Panc1 (cell line): ENCODE measurements at regions not wholly inside any gene's neighbourhood (a gene's known extent, or its start where the extent isn't known, plus 50 kb on each side); places are given as distances from the start of the nearest gene placed in this dataset.

Source experiments
- ATAC-seq: fragments of 200-7000 bp; cut with Tn5 transposase; 2 replicates; pipeline ENCODE4 v1.9.1; 2020; ENCODE audit warnings: mild to moderate bottlenecking, moderate library complexity
- BruUV-seq: library from RNA; stranded (reverse); fragments of 400-500 nt; replicated peaks from 2 replicates; lab custom pipeline; 2021; lab: Mats Ljungman, UMichigan
- CTCF ChIA-PET: fragments of 300-600 bp; sonication (Branson Sonifier 250); formaldehyde crosslinking; loops from one replicate; lab custom pipeline; 2022; ENCODE audit warnings: antibody characterized with exemption; lab: Charles Lee
- POLR2A ChIA-PET: fragments of 300-600 bp; sonication (Branson Sonifier 250); formaldehyde crosslinking; loops from one replicate; lab custom pipeline; 2022; ENCODE audit warnings: antibody characterized with exemption; lab: Charles Lee
- DNase-seq: peaks from one replicate; pipeline ENCODE4 v3.0.0-alpha.2; 2010; ENCODE audit warnings: low read depth, low spot score
- H3K27ac ChIP-seq: 2 replicates; pipeline ENCODE4 v1.5.1; 2011; ENCODE audit warnings: mild to moderate bottlenecking, low read length, inconsistent platforms
- H3K27me3 ChIP-seq: fragments of 200-500 bp; sonication (Bioruptor generic); 2 replicates; pipeline ENCODE4 v1.6.0; 2014; ENCODE audit warnings: low read length, inconsistent platforms; ENCODE audit not compliant: control insufficient read depth, insufficient read depth
- H3K36me3 ChIP-seq: fragments of 200-500 bp; sonication (Bioruptor generic); 2 replicates; pipeline ENCODE4 v1.5.1; 2014; ENCODE audit warnings: inconsistent platforms, mild to moderate bottlenecking, low read length, moderate library complexity; ENCODE audit not compliant: control insufficient read depth, insufficient read depth
- H3K4me1 ChIP-seq: 2 replicates; pipeline ENCODE4 v1.5.1; 2011; ENCODE audit warnings: inconsistent platforms, mild to moderate bottlenecking, low read length, moderate library complexity; ENCODE audit not compliant: control insufficient read depth, insufficient read depth
- H3K4me3 ChIP-seq, 2 experiments: 2 replicates each; pipeline ENCODE4 v1.5.1; 2011 to 2012; ENCODE audit warnings: low read depth in 2 of 2, low read length in 2 of 2, mild to moderate bottlenecking in 2 of 2, inconsistent platforms in 1 of 2, moderate library complexity in 1 of 2
- H3K9me3 ChIP-seq: fragments of 200-500 bp; sonication (Bioruptor generic); 2 replicates; pipeline ENCODE4 v1.5.1; 2014; ENCODE audit warnings: low read depth, mild to moderate bottlenecking, inconsistent platforms, low read length, moderate library complexity; ENCODE audit not compliant: control insufficient read depth, insufficient read depth
- POLR2AphosphoS5 ChIP-seq: IDR thresholded peaks from 2 replicates; pipeline ENCODE4 v1.6.1; 2012; ENCODE audit warnings: mild to moderate bottlenecking, low read depth, low read length, moderate library complexity
- SIN3A ChIP-seq: IDR thresholded peaks from 2 replicates; pipeline ENCODE4 v1.6.1; 2012; ENCODE audit warnings: low read depth, mild to moderate bottlenecking, low read length, moderate library complexity, borderline replicate concordance; ENCODE audit not compliant: insufficient read depth
- TCF7L2 ChIP-seq: IDR thresholded peaks from 2 replicates; pipeline ENCODE4 v1.6.1; 2011; ENCODE audit warnings: mild to moderate bottlenecking, low read depth, low read length, inconsistent platforms
- in situ Hi-C: cut with HindIII; loops from 2 replicates; pipeline ENCODE4 v1.10.0; 2016; ENCODE audit warnings: low sequenced_read_pairs, low pct_unique_long_range_greater_than_20kb
- intact Hi-C: fragments of 100-400 bp; cut with micrococcal nuclease; formaldehyde crosslinking; loops from one replicate; pipeline ENCODE4 v1.10.0; 2022; ENCODE audit not compliant: unreplicated experiment
- TF ChIP-seq, protein P1 (sequence below), 2 experiments: IDR thresholded peaks; 2 replicates each; pipeline ENCODE4 v1.6.1; 2011 to 2012; ENCODE audit warnings: low read depth in 2 of 2, control low read depth in 1 of 2, low read length in 1 of 2, mild to moderate bottlenecking in 1 of 2, moderate library complexity in 1 of 2; ENCODE audit not compliant: insufficient read depth in 1 of 2
- TF ChIP-seq, protein P2 (sequence below): fragments of 450-650 bp; IDR thresholded peaks from 2 replicates; pipeline ENCODE4 v1.5.1; 2017; ENCODE audit warnings: mild to moderate bottlenecking

DNA sequence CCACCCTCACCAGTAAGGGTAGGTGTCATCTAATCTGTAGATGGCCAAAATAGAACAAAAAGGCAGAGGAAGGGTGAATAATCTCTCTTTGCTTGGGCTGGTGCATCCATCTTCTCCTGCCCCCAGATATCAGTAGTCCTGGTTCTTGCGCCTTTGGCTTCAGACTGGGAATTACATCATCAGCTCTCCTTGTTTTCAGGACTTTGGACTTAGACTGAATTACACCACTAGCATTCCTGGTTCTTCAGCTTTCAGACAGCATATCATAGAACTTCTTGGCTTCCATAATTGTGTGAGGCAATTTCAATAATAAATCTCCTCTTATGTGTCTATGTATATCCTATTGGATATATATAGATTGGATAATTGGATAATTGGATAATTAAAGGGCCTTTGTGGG lies 403.0 kb upstream of the USP24 start:
- BruUV-seq = no TSS peak
- intact Hi-C loops (no loop called here), in situ Hi-C loops (no loop called here)
- H3K27ac ChIP-seq = no peak overlapping the region
- ChIA-PET POLR2A (no interaction called here), CTCF (no interaction called here)
- ATAC-seq (no peak), DNase-seq (no peak)
- H3K27me3 ChIP-seq = no peaks in the 10 kb centered on the region
- H3K4me1 ChIP-seq = no peaks in the 10 kb centered on the region
- H3K36me3 ChIP-seq = no peaks in the 10 kb centered on the region
- H3K9me3 ChIP-seq = no peaks in the 10 kb centered on the region
- TF ChIP-seq SIN3A (no peak), TCF7L2 (no peak), POLR2AphosphoS5 (no peak)
- TF ChIP-seq, protein P1, sequence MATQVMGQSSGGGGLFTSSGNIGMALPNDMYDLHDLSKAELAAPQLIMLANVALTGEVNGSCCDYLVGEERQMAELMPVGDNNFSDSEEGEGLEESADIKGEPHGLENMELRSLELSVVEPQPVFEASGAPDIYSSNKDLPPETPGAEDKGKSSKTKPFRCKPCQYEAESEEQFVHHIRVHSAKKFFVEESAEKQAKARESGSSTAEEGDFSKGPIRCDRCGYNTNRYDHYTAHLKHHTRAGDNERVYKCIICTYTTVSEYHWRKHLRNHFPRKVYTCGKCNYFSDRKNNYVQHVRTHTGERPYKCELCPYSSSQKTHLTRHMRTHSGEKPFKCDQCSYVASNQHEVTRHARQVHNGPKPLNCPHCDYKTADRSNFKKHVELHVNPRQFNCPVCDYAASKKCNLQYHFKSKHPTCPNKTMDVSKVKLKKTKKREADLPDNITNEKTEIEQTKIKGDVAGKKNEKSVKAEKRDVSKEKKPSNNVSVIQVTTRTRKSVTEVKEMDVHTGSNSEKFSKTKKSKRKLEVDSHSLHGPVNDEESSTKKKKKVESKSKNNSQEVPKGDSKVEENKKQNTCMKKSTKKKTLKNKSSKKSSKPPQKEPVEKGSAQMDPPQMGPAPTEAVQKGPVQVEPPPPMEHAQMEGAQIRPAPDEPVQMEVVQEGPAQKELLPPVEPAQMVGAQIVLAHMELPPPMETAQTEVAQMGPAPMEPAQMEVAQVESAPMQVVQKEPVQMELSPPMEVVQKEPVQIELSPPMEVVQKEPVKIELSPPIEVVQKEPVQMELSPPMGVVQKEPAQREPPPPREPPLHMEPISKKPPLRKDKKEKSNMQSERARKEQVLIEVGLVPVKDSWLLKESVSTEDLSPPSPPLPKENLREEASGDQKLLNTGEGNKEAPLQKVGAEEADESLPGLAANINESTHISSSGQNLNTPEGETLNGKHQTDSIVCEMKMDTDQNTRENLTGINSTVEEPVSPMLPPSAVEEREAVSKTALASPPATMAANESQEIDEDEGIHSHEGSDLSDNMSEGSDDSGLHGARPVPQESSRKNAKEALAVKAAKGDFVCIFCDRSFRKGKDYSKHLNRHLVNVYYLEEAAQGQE (IDR thresholded peaks at IDR 0.05; ENCODE audit: insufficient read depth in 1 of 2, low read depth in 2 of 2, low read length in 1 of 2) = no peak
- TF ChIP-seq, protein P2, sequence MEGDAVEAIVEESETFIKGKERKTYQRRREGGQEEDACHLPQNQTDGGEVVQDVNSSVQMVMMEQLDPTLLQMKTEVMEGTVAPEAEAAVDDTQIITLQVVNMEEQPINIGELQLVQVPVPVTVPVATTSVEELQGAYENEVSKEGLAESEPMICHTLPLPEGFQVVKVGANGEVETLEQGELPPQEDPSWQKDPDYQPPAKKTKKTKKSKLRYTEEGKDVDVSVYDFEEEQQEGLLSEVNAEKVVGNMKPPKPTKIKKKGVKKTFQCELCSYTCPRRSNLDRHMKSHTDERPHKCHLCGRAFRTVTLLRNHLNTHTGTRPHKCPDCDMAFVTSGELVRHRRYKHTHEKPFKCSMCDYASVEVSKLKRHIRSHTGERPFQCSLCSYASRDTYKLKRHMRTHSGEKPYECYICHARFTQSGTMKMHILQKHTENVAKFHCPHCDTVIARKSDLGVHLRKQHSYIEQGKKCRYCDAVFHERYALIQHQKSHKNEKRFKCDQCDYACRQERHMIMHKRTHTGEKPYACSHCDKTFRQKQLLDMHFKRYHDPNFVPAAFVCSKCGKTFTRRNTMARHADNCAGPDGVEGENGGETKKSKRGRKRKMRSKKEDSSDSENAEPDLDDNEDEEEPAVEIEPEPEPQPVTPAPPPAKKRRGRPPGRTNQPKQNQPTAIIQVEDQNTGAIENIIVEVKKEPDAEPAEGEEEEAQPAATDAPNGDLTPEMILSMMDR = no peak
- H3K4me3 ChIP-seq = no peak overlapping the region

DNA sequence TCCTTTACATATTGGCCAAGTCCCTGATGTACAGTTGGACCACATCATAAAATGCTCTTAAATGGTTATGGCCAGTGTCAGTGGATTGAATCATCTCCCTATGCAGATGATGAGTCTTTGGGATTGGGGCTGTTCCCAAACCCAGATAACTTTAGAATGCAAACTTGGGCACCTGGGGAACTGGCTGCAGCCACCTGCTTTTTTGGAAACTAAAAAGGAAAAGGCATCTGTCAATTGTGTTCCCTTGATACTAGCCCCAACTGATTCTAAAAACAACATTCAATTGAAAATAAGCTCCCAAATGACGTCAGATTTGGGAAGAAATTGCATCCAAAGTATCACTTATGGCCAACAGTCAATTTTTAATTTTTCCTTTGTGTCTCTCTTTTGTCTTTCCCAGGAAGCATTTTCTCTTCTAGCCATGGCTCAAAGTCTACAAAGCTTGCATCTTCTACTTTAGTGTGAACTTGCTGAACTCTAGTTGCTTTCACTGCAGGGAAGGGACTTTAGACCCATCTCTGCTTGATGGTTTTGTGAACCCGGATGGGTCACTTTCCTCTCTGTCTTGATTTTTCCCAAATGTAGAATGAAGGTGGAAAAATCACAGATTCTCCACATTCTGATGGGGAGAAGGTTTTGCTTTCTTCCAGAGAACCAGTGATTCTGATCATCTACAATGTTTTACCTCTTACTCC lies 402.3 kb upstream of the USP24 start:
- Histone ChIP-seq H3K4me1 (no peaks in the 10 kb centered on the region), H3K4me3 (no peak overlapping the region), H3K9me3 (no peaks in the 10 kb centered on the region), H3K27ac (no peak overlapping the region), H3K36me3 (no peaks in the 10 kb centered on the region), H3K27me3 (no peaks in the 10 kb centered on the region)
- ChIA-PET POLR2A (no interaction called here), CTCF (no interaction called here)
- BruUV-seq = no TSS peak
- ATAC-seq (no peak), DNase-seq (no peak)
- TF ChIP-seq, protein P2 = no peak
- TF ChIP-seq, protein P1 (IDR thresholded peaks at IDR 0.05; ENCODE audit: insufficient read depth in 1 of 2, low read depth in 2 of 2, low read length in 1 of 2) = no peak
- TF ChIP-seq SIN3A (no peak), TCF7L2 (no peak), POLR2AphosphoS5 (no peak)
- intact Hi-C loops = no loop called here
- in situ Hi-C loops = no loop called here
